GM12878 (cell line): ENCODE measurements at regions not wholly inside any gene's neighbourhood (a gene's known extent, or its start where the extent isn't known, plus 50 kb on each side); places are given as distances from the start of the nearest gene placed in this dataset.

Experiments
- ATAC-seq: fragments of 200-7000 bp; cut with Tn5 transposase; 3 replicates; pipeline ENCODE4 v1.9.1; 2020; ENCODE audit warnings: mild to moderate bottlenecking, moderate library complexity
- BruUV-seq: library from RNA; stranded (reverse); fragments of 400-500 nt; replicated peaks from 2 replicates; lab custom pipeline; 2021; lab: Mats Ljungman, UMichigan
- CTCF ChIA-PET: fragments of 300-600 bp; sonication (Branson Sonifier 250); formaldehyde crosslinking; extraction: SDS; loops from one replicate; lab custom pipeline; 2021; ENCODE audit warnings: inconsistent platforms; lab: Yijun Ruan, JAX
- POLR2A ChIA-PET: fragments of 350-600 bp; formaldehyde crosslinking; extraction: SDS; loops from one replicate; lab custom pipeline; 2021; ENCODE audit warnings: inconsistent platforms; lab: Charles Lee
- RAD21 ChIA-PET: fragments of 300-600 bp; sonication (Branson Sonifier 250); formaldehyde crosslinking; loops from one replicate; lab custom pipeline; 2023; ENCODE audit warnings: antibody characterized with exemption; ENCODE audit not compliant: unreplicated experiment; lab: Charles Lee
- SMC1A ChIA-PET: fragments of 300-600 bp; sonication (Branson Sonifier 250); formaldehyde crosslinking; loops from one replicate; lab custom pipeline; 2023; ENCODE audit not compliant: unreplicated experiment, uncharacterized antibody; lab: Charles Lee
- DNase-seq: peaks from one replicate; pipeline ENCODE4 v3.0.0-alpha.2; 2011; ENCODE audit warnings: low read depth, low spot score
- FAIRE-seq: peaks from 3 replicates; lab custom pipeline; 2011; peaks lifted over from hg19 to GRCh38; lab: Jason Lieb, UNC
- H2AFZ ChIP-seq: 2 replicates; pipeline ENCODE4 v1.6.0; 2011; ENCODE audit warnings: low read depth, low read length, control low read depth; ENCODE audit not compliant: control insufficient read depth
- H3K27ac ChIP-seq: 2 replicates; pipeline ENCODE4 v1.5.1; 2011; ENCODE audit warnings: control low read depth; ENCODE audit not compliant: control insufficient read depth, insufficient read depth
- H3K27me3 ChIP-seq, 2 experiments: replicated peaks in 1 of 2; 2 replicates each; pipeline versions ENCODE4 v1.6.0 to v1.6.1; 2011; ENCODE audit warnings: low read length in 1 of 2; ENCODE audit not compliant: control insufficient read depth in 2 of 2, insufficient read depth in 2 of 2
- H3K36me3 ChIP-seq, 2 experiments: 2 replicates each; pipeline ENCODE4 v1.5.1; 2011; ENCODE audit warnings: low read length in 1 of 2; ENCODE audit not compliant: control insufficient read depth in 2 of 2, insufficient read depth in 2 of 2
- H3K4me1 ChIP-seq: 2 replicates; pipeline ENCODE4 v1.6.1; 2011; ENCODE audit warnings: mild to moderate bottlenecking, low read length, moderate library complexity, mixed read lengths; ENCODE audit not compliant: control insufficient read depth, insufficient read depth
- H3K4me2 ChIP-seq: 2 replicates; pipeline ENCODE4 v1.6.0; 2011; ENCODE audit warnings: control low read depth; ENCODE audit not compliant: control insufficient read depth, insufficient read depth
- H3K4me3 ChIP-seq: fragments of 200-600 bp; sonication (generic); 2 replicates; pipeline ENCODE4 v1.5.1; 2016
- H3K79me2 ChIP-seq: 2 replicates; pipeline ENCODE4 v1.6.0; 2011; ENCODE audit warnings: low read length; ENCODE audit not compliant: control insufficient read depth, insufficient read depth
- H3K9ac ChIP-seq: 2 replicates; pipeline ENCODE4 v1.8.0; 2011; ENCODE audit warnings: low read length, control low read depth, mixed read lengths; ENCODE audit not compliant: control insufficient read depth, insufficient read depth
- H3K9me3 ChIP-seq: replicated peaks from 3 replicates; pipeline ENCODE4 v1.5.1; 2011; ENCODE audit warnings: mild to moderate bottlenecking, low read length; ENCODE audit not compliant: control insufficient read depth, insufficient read depth
- H4K20me1 ChIP-seq: 2 replicates; pipeline ENCODE4 v1.6.0; 2011; ENCODE audit not compliant: control insufficient read depth, insufficient read depth
- CBFB ChIP-seq: IDR thresholded peaks from 2 replicates; pipeline ENCODE4 v1.6.1; 2016; ENCODE audit warnings: antibody characterized with exemption, low read depth
- FOXK2 ChIP-seq: fragments of 450-650 bp; IDR thresholded peaks from 2 replicates; pipeline ENCODE4 v1.6.1; 2017; ENCODE audit warnings: mild to moderate bottlenecking, moderate library complexity
- GATAD2B ChIP-seq: fragments of 450-650 bp; conservative IDR thresholded peaks from 2 replicates; pipeline ENCODE4 v1.6.1; 2017; ENCODE audit warnings: low read depth, mild to moderate bottlenecking, moderate library complexity
- HCFC1 ChIP-seq: fragments of 150-350 bp; IDR thresholded peaks from 2 replicates; pipeline ENCODE4 v1.6.1; 2014; ENCODE audit warnings: low read length
- JUND ChIP-seq: IDR thresholded peaks from 2 replicates; pipeline ENCODE4 v1.6.1; 2012; ENCODE audit warnings: low read depth, mild to moderate bottlenecking, low read length, improper control_type of control experiment, moderate library complexity
- MTA3 ChIP-seq: IDR thresholded peaks from 2 replicates; pipeline ENCODE4 v1.6.1; 2012; ENCODE audit warnings: low read length, inconsistent platforms, borderline replicate concordance
- NFYB ChIP-seq: IDR thresholded peaks from 2 replicates; pipeline ENCODE4 v1.6.1; 2011; ENCODE audit warnings: low read depth, mild to moderate bottlenecking, low read length, improper control_type of control experiment, moderate library complexity; ENCODE audit not compliant: insufficient read depth
- NR2C2 ChIP-seq: IDR thresholded peaks from 2 replicates; pipeline ENCODE4 v1.6.1; 2011; ENCODE audit warnings: borderline replicate concordance, low read depth; ENCODE audit not compliant: control insufficient read depth, insufficient read length
- POLR2AphosphoS5 ChIP-seq: IDR thresholded peaks from 2 replicates; pipeline ENCODE4 v1.6.1; 2011; ENCODE audit warnings: mild to moderate bottlenecking, low read length, inconsistent platforms
- SMAD5 ChIP-seq: IDR thresholded peaks from 2 replicates; pipeline ENCODE4 v1.6.1; 2016; ENCODE audit warnings: antibody characterized with exemption, low read depth
- SP1 ChIP-seq: IDR thresholded peaks from one replicate; pipeline ENCODE4 v1.6.1; 2011; ENCODE audit warnings: low read depth, low read length
- SRF ChIP-seq, 2 experiments: IDR thresholded peaks; 2 replicates each; pipeline ENCODE4 v1.6.1; 2011; ENCODE audit warnings: low read depth in 2 of 2, low read length in 2 of 2, mild to moderate bottlenecking in 1 of 2, moderate library complexity in 1 of 2
- STAT1 ChIP-seq: fragments of 450-650 bp; conservative IDR thresholded peaks from 2 replicates; pipeline ENCODE4 v1.6.1; 2014; ENCODE audit warnings: antibody characterized with exemption, mild to moderate bottlenecking
- ZNF207 ChIP-seq: fragments of 450-650 bp; IDR thresholded peaks from 2 replicates; pipeline ENCODE4 v1.6.1; 2014; ENCODE audit warnings: antibody characterized with exemption, mild to moderate bottlenecking, borderline replicate concordance
- ZNF24 ChIP-seq: fragments of 450-650 bp; IDR thresholded peaks from 2 replicates; pipeline ENCODE4 v1.6.1; 2017; ENCODE audit warnings: antibody characterized with exemption, mild to moderate bottlenecking
- WGBS: methylation state at CpG from one replicate; pipeline ENCODE4 v1.1.6; 2016; ENCODE audit warnings: low lambda C conversion rate; ENCODE audit not compliant: insufficient replicate concordance, insufficient coverage; ENCODE audit errors: missing lambda C conversion rate; 5-methylcytosine and 5-hydroxymethylcytosine counted together
- in situ Hi-C: fragments of 300-500 bp; cut with MboI; formaldehyde crosslinking; loops from 9 replicates; pipeline ENCODE4 v1.14.3; 2018; ENCODE audit warnings: mixed read lengths
- intact Hi-C: fragments of 100-400 bp; cut with micrococcal nuclease; formaldehyde crosslinking; loops from one replicate; pipeline ENCODE4 v1.14.2; 2022; ENCODE audit not compliant: unreplicated experiment
- TF ChIP-seq, protein P1 (sequence below): fragments of 450-650 bp; formaldehyde crosslinking; IDR thresholded peaks from 2 replicates; pipeline ENCODE4 v1.5.0; 2022; ENCODE audit warnings: mild to moderate bottlenecking, missing genetic modification characterization
- TF ChIP-seq, protein P2 (sequence below): fragments of 450-650 bp; conservative IDR thresholded peaks from 2 replicates; pipeline ENCODE4 v1.6.1; 2017; ENCODE audit warnings: mild to moderate bottlenecking, moderate library complexity

DNA sequence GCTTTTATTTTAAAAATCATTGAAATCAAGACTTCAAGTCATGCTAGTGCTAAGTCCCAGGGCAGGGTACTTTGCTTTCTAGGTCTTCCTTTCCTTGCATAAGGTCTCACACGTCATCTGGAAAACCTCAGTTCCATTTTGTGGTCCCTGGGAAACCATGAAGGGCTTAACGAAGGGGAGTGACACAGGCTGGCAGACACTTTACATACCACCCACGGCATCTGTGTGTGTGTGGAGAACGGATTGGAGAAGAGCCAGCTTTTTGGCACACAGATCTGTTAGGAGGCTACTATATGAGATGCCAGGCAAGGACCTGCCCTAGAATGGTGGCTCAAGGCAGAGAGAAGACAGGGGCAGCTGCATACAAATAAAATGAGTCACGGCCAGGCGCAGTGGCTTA, 107.5 kb upstream of the NSMCE3 start:
- ChIA-PET POLR2A (interaction anchor here (0.6 kb wide), 1 partner anchor 12 kb away, joined by 3 read pairs; no protein-coding TSS in a partner anchor), SMC1A (no interaction called here)

More for the DNA sequence above, 107.5 kb upstream of the NSMCE3 start:
- ChIA-PET RAD21 (no interaction called here), CTCF (no interaction called here)
- no peaks in the 10 kb centered on the region for H3K36me3 ChIP-seq
- no peaks in the 10 kb centered on the region for H4K20me1 ChIP-seq
- FAIRE-seq: no peak
- no peak for ATAC-seq
- no peaks in the 10 kb centered on the region for H3K27me3 ChIP-seq
- WGBS: 18% methylated on average over 6 of the region's 6 CpGs
- no peak overlapping the region for H3K4me2 ChIP-seq
- H2AFZ ChIP-seq: no peak overlapping the region
- BruUV-seq: no TSS peak
- no peak overlapping the region for H3K4me3 ChIP-seq
- in situ Hi-C loops (no loop called here), intact Hi-C loops (no loop called here)
- no peaks in the 10 kb centered on the region for H3K79me2 ChIP-seq
- no peak overlapping the region for H3K9ac ChIP-seq
- no peaks in the 10 kb centered on the region for H3K9me3 ChIP-seq
- DNase-seq: no peak
- no peaks in the 10 kb centered on the region for H3K4me1 ChIP-seq
- H3K27ac ChIP-seq: no peak overlapping the region
- no peak for TF ChIP-seq MTA3
- TF ChIP-seq FOXK2: no peak
- TF ChIP-seq, protein P1, sequence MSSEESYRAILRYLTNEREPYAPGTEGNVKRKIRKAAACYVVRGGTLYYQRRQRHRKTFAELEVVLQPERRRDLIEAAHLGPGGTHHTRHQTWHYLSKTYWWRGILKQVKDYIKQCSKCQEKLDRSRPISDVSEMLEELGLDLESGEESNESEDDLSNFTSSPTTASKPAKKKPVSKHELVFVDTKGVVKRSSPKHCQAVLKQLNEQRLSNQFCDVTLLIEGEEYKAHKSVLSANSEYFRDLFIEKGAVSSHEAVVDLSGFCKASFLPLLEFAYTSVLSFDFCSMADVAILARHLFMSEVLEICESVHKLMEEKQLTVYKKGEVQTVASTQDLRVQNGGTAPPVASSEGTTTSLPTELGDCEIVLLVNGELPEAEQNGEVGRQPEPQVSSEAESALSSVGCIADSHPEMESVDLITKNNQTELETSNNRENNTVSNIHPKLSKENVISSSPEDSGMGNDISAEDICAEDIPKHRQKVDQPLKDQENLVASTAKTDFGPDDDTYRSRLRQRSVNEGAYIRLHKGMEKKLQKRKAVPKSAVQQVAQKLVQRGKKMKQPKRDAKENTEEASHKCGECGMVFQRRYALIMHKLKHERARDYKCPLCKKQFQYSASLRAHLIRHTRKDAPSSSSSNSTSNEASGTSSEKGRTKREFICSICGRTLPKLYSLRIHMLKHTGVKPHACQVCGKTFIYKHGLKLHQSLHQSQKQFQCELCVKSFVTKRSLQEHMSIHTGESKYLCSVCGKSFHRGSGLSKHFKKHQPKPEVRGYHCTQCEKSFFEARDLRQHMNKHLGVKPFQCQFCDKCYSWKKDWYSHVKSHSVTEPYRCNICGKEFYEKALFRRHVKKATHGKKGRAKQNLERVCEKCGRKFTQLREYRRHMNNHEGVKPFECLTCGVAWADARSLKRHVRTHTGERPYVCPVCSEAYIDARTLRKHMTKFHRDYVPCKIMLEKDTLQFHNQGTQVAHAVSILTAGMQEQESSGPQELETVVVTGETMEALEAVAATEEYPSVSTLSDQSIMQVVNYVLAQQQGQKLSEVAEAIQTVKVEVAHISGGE (CRISPR knock-in tag): no peak
- no peak for TF ChIP-seq JUND
- no peak for TF ChIP-seq SP1
- no peak for TF ChIP-seq ZNF24
- TF ChIP-seq ZNF207: no peak
- no peak for TF ChIP-seq NR2C2
- TF ChIP-seq SMAD5: no peak
- TF ChIP-seq GATAD2B: no peak
- no peak for TF ChIP-seq POLR2AphosphoS5
- no peak for TF ChIP-seq STAT1
- TF ChIP-seq SRF (IDR thresholded peaks at IDR 0.05; ENCODE audit: low read depth in 2 of 2, low read length in 2 of 2): no peak
- TF ChIP-seq NFYB: no peak
- TF ChIP-seq CBFB: no peak
- TF ChIP-seq, protein P2, sequence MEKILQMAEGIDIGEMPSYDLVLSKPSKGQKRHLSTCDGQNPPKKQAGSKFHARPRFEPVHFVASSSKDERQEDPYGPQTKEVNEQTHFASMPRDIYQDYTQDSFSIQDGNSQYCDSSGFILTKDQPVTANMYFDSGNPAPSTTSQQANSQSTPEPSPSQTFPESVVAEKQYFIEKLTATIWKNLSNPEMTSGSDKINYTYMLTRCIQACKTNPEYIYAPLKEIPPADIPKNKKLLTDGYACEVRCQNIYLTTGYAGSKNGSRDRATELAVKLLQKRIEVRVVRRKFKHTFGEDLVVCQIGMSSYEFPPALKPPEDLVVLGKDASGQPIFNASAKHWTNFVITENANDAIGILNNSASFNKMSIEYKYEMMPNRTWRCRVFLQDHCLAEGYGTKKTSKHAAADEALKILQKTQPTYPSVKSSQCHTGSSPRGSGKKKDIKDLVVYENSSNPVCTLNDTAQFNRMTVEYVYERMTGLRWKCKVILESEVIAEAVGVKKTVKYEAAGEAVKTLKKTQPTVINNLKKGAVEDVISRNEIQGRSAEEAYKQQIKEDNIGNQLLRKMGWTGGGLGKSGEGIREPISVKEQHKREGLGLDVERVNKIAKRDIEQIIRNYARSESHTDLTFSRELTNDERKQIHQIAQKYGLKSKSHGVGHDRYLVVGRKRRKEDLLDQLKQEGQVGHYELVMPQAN: no peak
- no peak for TF ChIP-seq HCFC1
